SKM-1 treated with dmso at 0.1 percent for 144 hours (cell line): ENCODE measurements at regions not wholly inside any gene's neighbourhood (a gene's known extent, or its start where the extent isn't known, plus 50 kb on each side); places are given as distances from the start of the nearest gene placed in this dataset.
"Not testable (repeated sequence)": the region's sequence is repeated elsewhere in the genome, so short reads cannot be mapped to it uniquely, and the experiment has no call there.

Experiments used
- DNase-seq: peaks from one replicate; lab custom pipeline; 2025; ENCODE audit not compliant: unreplicated experiment; lab: John Stamatoyannopoulos, UW

- no peak for DNase-seq
These were observed 544.6 kb downstream of the CETN3 start for GRCh38 chr5:89864941-89865340.

GRCh38 chr5:89857790-89858189 lies 551.8 kb downstream of the CETN3 start:
- DNase-seq = no peak

GRCh38 chr5:89855417-89855816 lies 554.1 kb downstream of the CETN3 start:
- no peak for DNase-seq

- DNase-seq = no peak
These were observed 557.6 kb downstream of the CETN3 start for GRCh38 chr5:89851911-89852310.

- DNase-seq = no peak
These were observed 559.1 kb downstream of the CETN3 start for GRCh38 chr5:89850513-89850865.

- no peak for DNase-seq
These were observed 559.6 kb downstream of the CETN3 start for GRCh38 chr5:89849830-89850512.

- no peak for DNase-seq
These were observed 561.8 kb downstream of the CETN3 start for GRCh38 chr5:89847743-89848142.

GRCh38 chr5:89844548-89844947 lies 565.0 kb downstream of the CETN3 start:
- no peak for DNase-seq

- no peak for DNase-seq
These were observed 567.0 kb downstream of the CETN3 start for GRCh38 chr5:89842531-89842930.

GRCh38 chr5:89840906-89841305 lies 568.6 kb downstream of the CETN3 start:
- DNase-seq = no peak

GRCh38 chr5:89830691-89831090 lies 578.9 kb downstream of the CETN3 start:
- no peak for DNase-seq

GRCh38 chr5:89827960-89828359 lies 581.6 kb downstream of the CETN3 start:
- DNase-seq = no peak

- no peak for DNase-seq
These were observed 582.2 kb downstream of the CETN3 start for GRCh38 chr5:89827359-89827758.

- no peak for DNase-seq
These were observed 582.6 kb downstream of the CETN3 start for GRCh38 chr5:89826938-89827337.

- DNase-seq = no peak
These were observed 586.5 kb downstream of the CETN3 start for GRCh38 chr5:89823046-89823445.

GRCh38 chr5:89817841-89818240 lies 591.7 kb downstream of the CETN3 start:
- DNase-seq = no peak

GRCh38 chr5:89816038-89816437 lies 593.5 kb downstream of the CETN3 start:
- DNase-seq = no peak

GRCh38 chr5:89800735-89801134 lies 608.8 kb downstream of the CETN3 start:
- DNase-seq = not testable (repeated sequence)

- DNase-seq = not testable (repeated sequence)
These were observed 615.1 kb downstream of the CETN3 start for GRCh38 chr5:89794504-89794903.

- DNase-seq = not testable (repeated sequence)
These were observed 629.8 kb downstream of the CETN3 start for GRCh38 chr5:89779734-89780133.

GRCh38 chr5:89777758-89778157 lies 631.8 kb downstream of the CETN3 start:
- DNase-seq = no peak

- DNase-seq = no peak
These were observed 639.6 kb downstream of the CETN3 start for GRCh38 chr5:89769975-89770374.

- DNase-seq = no peak
These were observed 649.8 kb downstream of the CETN3 start for GRCh38 chr5:89759802-89760201.
